Breast epithelium (tissue), 4 donors: ENCODE measurements at regions not wholly inside any gene's neighbourhood (a gene's known extent, or its start where the extent isn't known, plus 50 kb on each side); places are given as distances from the start of the nearest gene placed in this dataset.
"Not testable (repeated sequence)": the region's sequence is repeated elsewhere in the genome, so short reads cannot be mapped to it uniquely, and the experiment has no call there.

ENCODE experiments used
- DNase-seq, 2 donors: peaks; one replicate each; pipeline ENCODE4 v3.0.0-alpha.2; 2019; ENCODE audit warnings: low spot score in 2 of 2
- H3K27ac ChIP-seq, 2 donors: fragments of 200-600 bp; sonication (generic) in 1 of 2; one replicate each; pipeline ENCODE4 v1.5.1; 2016 to 2019; ENCODE audit warnings: mild to moderate bottlenecking in 1 of 2
- H3K27me3 ChIP-seq, 2 donors: fragments of 200-600 bp; sonication (generic) in 1 of 2; one replicate each; pipeline versions ENCODE4 v1.5.1 to v1.6.0; 2017 to 2019; ENCODE audit warnings: control low read depth in 1 of 2, mild to moderate bottlenecking in 1 of 2
- H3K36me3 ChIP-seq: fragments of 200-600 bp; one replicate; pipeline ENCODE4 v1.5.1; 2019
- H3K4me1 ChIP-seq, 2 donors: fragments of 200-600 bp; sonication (generic); one replicate each; pipeline ENCODE4 v1.5.1; 2016 to 2019; ENCODE audit warnings: control low read depth in 1 of 2
- H3K4me3 ChIP-seq, 3 donors: fragments of 200-600 bp; sonication (generic); 1 replicate in 2 of 3; 2 replicates in 1 of 3; pipeline ENCODE4 v1.5.1; 2016 to 2019; ENCODE audit warnings: mild to moderate bottlenecking in 3 of 3, moderate library complexity in 2 of 3
- H3K9me3 ChIP-seq, 2 donors: fragments of 200-600 bp; sonication (generic) in 1 of 2; one replicate each; pipeline ENCODE4 v1.5.1; 2016 to 2019; ENCODE audit warnings: control low read depth in 1 of 2
- CTCF ChIP-seq, 3 donors: fragments of 450-650 bp; IDR thresholded peaks; one replicate each; pipeline ENCODE4 v1.5.1; 2016 to 2017; ENCODE audit warnings: antibody characterized with exemption in 3 of 3, mild to moderate bottlenecking in 3 of 3, moderate library complexity in 3 of 3
- POLR2A ChIP-seq: fragments of 450-650 bp; IDR thresholded peaks from one replicate; pipeline ENCODE4 v1.6.1; 2016; ENCODE audit warnings: antibody characterized with exemption, mild to moderate bottlenecking, moderate library complexity
- POLR2AphosphoS5 ChIP-seq, 3 donors: sonication (generic); formaldehyde crosslinking; IDR thresholded peaks; one replicate each; pipeline ENCODE4 v1.6.1; 2017; ENCODE audit warnings: antibody characterized with exemption in 3 of 3
- intact Hi-C: fragments of 100-400 bp; cut with DNase I; formaldehyde crosslinking; loops from one replicate; pipeline ENCODE4 v1.15.1; 2023; ENCODE audit warnings: low total_unique reads

- intact Hi-C loops, result no loop called here
- TF ChIP-seq POLR2AphosphoS5 (IDR thresholded peaks at IDR 0.05) (no peak), POLR2A (no peak), CTCF (IDR thresholded peaks at IDR 0.05) (no peak)
- no peaks in the 10 kb centered on the region for H3K27me3 ChIP-seq
- no peak overlapping the region for H3K27ac ChIP-seq
- DNase-seq, result no peak
- H3K36me3 ChIP-seq, result no peaks in the 10 kb centered on the region
- no peaks in the 10 kb centered on the region for H3K9me3 ChIP-seq
- H3K4me3 ChIP-seq, result no peak overlapping the region
- H3K4me1 ChIP-seq, result no peaks in the 10 kb centered on the region
Observed at GRCh38 chr13:50615234-50615633, 228.3 kb downstream of the DLEU7 start.

GRCh38 chr13:50616101-50616500 is 227.4 kb downstream of the DLEU7 start:
- Histone ChIP-seq H3K4me1 (no peaks in the 10 kb centered on the region), H3K27ac (no peak overlapping the region), H3K27me3 (no peaks in the 10 kb centered on the region), H3K36me3 (no peaks in the 10 kb centered on the region), H3K4me3 (no peak overlapping the region), H3K9me3 (no peaks in the 10 kb centered on the region)
- TF ChIP-seq POLR2AphosphoS5 (IDR thresholded peaks at IDR 0.05), result no peak
- no peak for TF ChIP-seq POLR2A
- TF ChIP-seq CTCF (IDR thresholded peaks at IDR 0.05), result no peak
- no peak for DNase-seq
- intact Hi-C loops, result no loop called here

GRCh38 chr13:50617134-50617721 is 226.3 kb downstream of the DLEU7 start:
- no peak overlapping the region for H3K4me3 ChIP-seq
- no peak for DNase-seq
- H3K9me3 ChIP-seq, result no peaks in the 10 kb centered on the region
- no peaks in the 10 kb centered on the region for H3K4me1 ChIP-seq
- H3K27me3 ChIP-seq, result no peaks in the 10 kb centered on the region
- TF ChIP-seq POLR2A (no peak), POLR2AphosphoS5 (IDR thresholded peaks at IDR 0.05) (no peak), CTCF (IDR thresholded peaks at IDR 0.05) (no peak)
- no peaks in the 10 kb centered on the region for H3K36me3 ChIP-seq
- no peak overlapping the region for H3K27ac ChIP-seq
- intact Hi-C loops, result no loop called here

- intact Hi-C loops, result no loop called here
Observed at GRCh38 chr13:50618206-50618605, 225.3 kb downstream of the DLEU7 start.

GRCh38 chr13:50626101-50626547 is 217.4 kb downstream of the DLEU7 start:
- intact Hi-C loops, result no loop called here
- H3K27ac ChIP-seq, result no peak overlapping the region
- no peaks in the 10 kb centered on the region for H3K36me3 ChIP-seq
- no peak for DNase-seq
- H3K9me3 ChIP-seq, result no peaks in the 10 kb centered on the region
- TF ChIP-seq POLR2A, result no peak
- no peaks in the 10 kb centered on the region for H3K27me3 ChIP-seq
- no peaks in the 10 kb centered on the region for H3K4me1 ChIP-seq
- no peak overlapping the region for H3K4me3 ChIP-seq

More at GRCh38 chr13:50618206-50618605, 225.3 kb downstream of the DLEU7 start:
- H3K27me3 ChIP-seq, result no peaks in the 10 kb centered on the region
- no peaks in the 10 kb centered on the region for H3K36me3 ChIP-seq
- DNase-seq, result no peak
- H3K27ac ChIP-seq, result no peak overlapping the region
- no peak overlapping the region for H3K4me3 ChIP-seq
- TF ChIP-seq POLR2AphosphoS5 (IDR thresholded peaks at IDR 0.05) (no peak), POLR2A (no peak), CTCF (IDR thresholded peaks at IDR 0.05) (no peak)
- H3K9me3 ChIP-seq, result no peaks in the 10 kb centered on the region
- H3K4me1 ChIP-seq, result no peaks in the 10 kb centered on the region

GRCh38 chr13:50627111-50627510 is 216.4 kb downstream of the DLEU7 start:
- DNase-seq, result no peak
- TF ChIP-seq POLR2A, result no peak
- no peak for TF ChIP-seq CTCF (IDR thresholded peaks at IDR 0.05)
- no peak for TF ChIP-seq POLR2AphosphoS5 (IDR thresholded peaks at IDR 0.05)
- H3K9me3 ChIP-seq, result no peaks in the 10 kb centered on the region
- H3K4me1 ChIP-seq, result no peaks in the 10 kb centered on the region
- intact Hi-C loops, result no loop called here
- no peaks in the 10 kb centered on the region for H3K36me3 ChIP-seq
- no peaks in the 10 kb centered on the region for H3K27me3 ChIP-seq
- no peak overlapping the region for H3K4me3 ChIP-seq
- H3K27ac ChIP-seq, result no peak overlapping the region

- H3K36me3 ChIP-seq, DNase-seq, H3K27ac ChIP-seq, H3K4me1 ChIP-seq, H3K27me3 ChIP-seq, H3K4me3 ChIP-seq, intact Hi-C loops, H3K9me3 ChIP-seq: not testable (repeated sequence)
Observed at GRCh38 chr13:50628512-50628911, 215.0 kb downstream of the DLEU7 start.
